H1 (cell line): ENCODE measurements at regions not wholly inside any gene's neighbourhood (a gene's known extent, or its start where the extent isn't known, plus 50 kb on each side); places are given as distances from the start of the nearest gene placed in this dataset.

Experiments used
- CTCF ChIA-PET: fragments of 300-600 bp; sonication (Branson Sonifier 250); formaldehyde crosslinking; loops from one replicate; lab custom pipeline; 2021; ENCODE audit not compliant: partially characterized antibody; lab: Charles Lee
- POLR2A ChIA-PET: fragments of 300-600 bp; sonication (Branson Sonifier 250); formaldehyde crosslinking; loops from one replicate; lab custom pipeline; 2021; ENCODE audit warnings: inconsistent platforms; ENCODE audit not compliant: partially characterized antibody; lab: Charles Lee
- DNase-seq, 2 experiments: peaks; one replicate each; pipeline versions ENCODE4 v3.0.0 to v3.0.0-alpha.2; 2010 to 2022; ENCODE audit warnings: low spot score in 2 of 2, low read depth in 1 of 2, mixed read lengths in 1 of 2
- FAIRE-seq: peaks from 2 replicates; lab custom pipeline; 2011; peaks lifted over from hg19 to GRCh38; lab: Jason Lieb, UNC
- H2AFZ ChIP-seq: 2 replicates; pipeline ENCODE4 v1.8.1; 2012; ENCODE audit warnings: low read length, inconsistent platforms
- H2AK5ac ChIP-seq: 2 replicates; pipeline ENCODE4 v1.6.1; 2013; ENCODE audit warnings: low read depth, low read length
- H2BK120ac ChIP-seq: replicated peaks from 2 replicates; pipeline ENCODE3; 2013; ENCODE audit warnings: low read depth, low read length, inconsistent platforms
- H2BK12ac ChIP-seq: 2 replicates; pipeline ENCODE4 v1.6.1; 2013; ENCODE audit warnings: low read depth, low read length
- H2BK15ac ChIP-seq: 2 replicates; pipeline ENCODE4 v1.6.1; 2013; ENCODE audit warnings: low read length
- H2BK20ac ChIP-seq: 2 replicates; pipeline ENCODE4 v1.6.1; 2013; ENCODE audit warnings: low read length
- H2BK5ac ChIP-seq: 2 replicates; pipeline ENCODE4 v1.6.1; 2013; ENCODE audit warnings: low read depth, low read length
- H3K14ac ChIP-seq: 2 replicates; pipeline ENCODE4 v1.6.1; 2013; ENCODE audit warnings: inconsistent platforms; ENCODE audit not compliant: insufficient read length
- H3K18ac ChIP-seq: 2 replicates; pipeline ENCODE4 v1.6.1; 2013; ENCODE audit warnings: low read length; ENCODE audit errors: extremely low read depth
- H3K23ac ChIP-seq: 2 replicates; pipeline ENCODE4 v1.6.1; 2013; ENCODE audit warnings: inconsistent platforms; ENCODE audit not compliant: insufficient read length
- H3K23me2 ChIP-seq: 2 replicates; pipeline ENCODE4 v1.6.1; 2013; ENCODE audit warnings: low read depth, low read length
- H3K27ac ChIP-seq: 2 replicates; pipeline ENCODE4 v1.6.1; 2011; ENCODE audit warnings: low read depth, low read length, inconsistent platforms
- H3K27me3 ChIP-seq, 4 experiments: replicated peaks in 1 of 4; 1 replicate in 1 of 4; 2 replicates in 3 of 4; pipeline versions ENCODE4 v1.6.1 to v1.8.1; 2011 to 2013; ENCODE audit warnings: low read length in 3 of 4, mild to moderate bottlenecking in 3 of 4, inconsistent platforms in 2 of 4, mixed read lengths in 2 of 4, moderate library complexity in 1 of 4; ENCODE audit not compliant: control insufficient read depth in 3 of 4, insufficient read depth in 3 of 4; ENCODE audit errors: extremely low read depth in 1 of 4
- H3K36me3 ChIP-seq, 4 experiments: 2 replicates each; pipeline versions ENCODE4 v1.6.1 to v1.8.1; 2011 to 2013; ENCODE audit warnings: mild to moderate bottlenecking in 4 of 4, low read length in 3 of 4, moderate library complexity in 2 of 4, control low read depth in 1 of 4, inconsistent platforms in 1 of 4; ENCODE audit not compliant: insufficient read depth in 4 of 4, control insufficient read depth in 2 of 4
- H3K4ac ChIP-seq: replicated peaks from 2 replicates; pipeline ENCODE3; 2013; ENCODE audit warnings: low read length, low read depth, mixed read lengths, inconsistent platforms; ENCODE audit not compliant: insufficient read length
- H3K4me1 ChIP-seq, 4 experiments: replicated peaks in 1 of 4; 1 replicate in 1 of 4; 2 replicates in 3 of 4; pipeline versions ENCODE4 v1.6.1 to v1.8.1; 2011 to 2013; ENCODE audit warnings: low read length in 3 of 4, inconsistent platforms in 2 of 4, mixed read lengths in 1 of 4; ENCODE audit not compliant: insufficient read depth in 4 of 4, control insufficient read depth in 3 of 4
- H3K4me2 ChIP-seq, 2 experiments: 2 replicates each; pipeline versions ENCODE4 v1.6.1 to v1.8.1; 2011 to 2013; ENCODE audit warnings: low read depth in 2 of 2, low read length in 2 of 2, control low read depth in 1 of 2, inconsistent platforms in 1 of 2, mild to moderate bottlenecking in 1 of 2; ENCODE audit not compliant: insufficient read depth in 1 of 2
- H3K4me3 ChIP-seq, 4 experiments: fragments of 200-600, 300-600 bp in 1 of 4; sonication (generic), shearing (Covaris generic), sonication (Bioruptor Twin) in 1 of 4; 2 replicates each; pipeline versions ENCODE4 v1.5.1 to v1.8.1; 2011 to 2016; ENCODE audit warnings: low read length in 4 of 4, low read depth in 3 of 4, control low read depth in 2 of 4, inconsistent platforms in 2 of 4, mild to moderate bottlenecking in 2 of 4, mixed read lengths in 1 of 4, moderate library complexity in 1 of 4; ENCODE audit not compliant: insufficient read depth in 2 of 4; ENCODE audit errors: extremely low read depth in 1 of 4
- H3K56ac ChIP-seq: replicated peaks from 2 replicates; pipeline ENCODE3; 2013; ENCODE audit warnings: low read depth, mild to moderate bottlenecking, mixed read lengths, low read length, inconsistent platforms; ENCODE audit not compliant: insufficient read length
- H3K79me1 ChIP-seq: 2 replicates; pipeline ENCODE4 v1.6.1; 2013; ENCODE audit warnings: low read depth, low read length, control low read depth
- H3K79me2 ChIP-seq, 2 experiments: 2 replicates each; pipeline versions ENCODE4 v1.6.1 to v1.8.1; 2012 to 2013; ENCODE audit warnings: low read length in 2 of 2, mild to moderate bottlenecking in 2 of 2, inconsistent platforms in 1 of 2; ENCODE audit not compliant: insufficient read depth in 2 of 2, control insufficient read depth in 1 of 2
- H3K9ac ChIP-seq, 4 experiments: replicated peaks in 1 of 4; 1 replicate in 1 of 4; 2 replicates in 3 of 4; pipeline versions ENCODE4 v1.6.1 to v1.8.1; 2011 to 2013; ENCODE audit warnings: low read depth in 3 of 4, low read length in 3 of 4, control low read depth in 2 of 4, mild to moderate bottlenecking in 2 of 4, moderate library complexity in 2 of 4, inconsistent platforms in 1 of 4; ENCODE audit errors: extremely low read depth in 1 of 4
- H3K9me3 ChIP-seq, 2 experiments: 2 replicates each; pipeline versions ENCODE4 v1.6.1 to v1.8.1; 2012 to 2013; ENCODE audit warnings: mild to moderate bottlenecking in 2 of 2, moderate library complexity in 2 of 2, control low read depth in 1 of 2, inconsistent platforms in 1 of 2, low read depth in 1 of 2, low read length in 1 of 2, mixed read lengths in 1 of 2; ENCODE audit not compliant: insufficient read depth in 2 of 2
- H4K20me1 ChIP-seq, 2 experiments: replicated peaks in 1 of 2; 2 replicates each; pipeline versions ENCODE3 to v1.8.1; 2011 to 2013; ENCODE audit warnings: inconsistent platforms in 2 of 2, low read length in 2 of 2, mild to moderate bottlenecking in 1 of 2; ENCODE audit not compliant: insufficient read depth in 2 of 2, control insufficient read depth in 1 of 2
- H4K5ac ChIP-seq: 2 replicates; pipeline ENCODE4 v1.6.1; 2013; ENCODE audit warnings: low read length, low read depth, mixed read lengths, inconsistent platforms; ENCODE audit not compliant: insufficient read length
- H4K8ac ChIP-seq: 2 replicates; pipeline ENCODE4 v1.8.0; 2013; ENCODE audit warnings: mild to moderate bottlenecking, moderate library complexity, low read length, inconsistent platforms; ENCODE audit not compliant: insufficient read depth; ENCODE audit errors: extremely low read depth
- H4K91ac ChIP-seq: replicated peaks from 2 replicates; pipeline ENCODE3; 2013; ENCODE audit warnings: low read length, mixed read lengths, inconsistent platforms; ENCODE audit not compliant: insufficient read length
- GABPA ChIP-seq: IDR thresholded peaks from 2 replicates; pipeline ENCODE4 v1.6.1; 2011; ENCODE audit warnings: mild to moderate bottlenecking, low read length, moderate library complexity, borderline replicate concordance; ENCODE audit not compliant: insufficient read depth
- RAD21 ChIP-seq, 2 experiments: IDR thresholded peaks in 1 of 2; conservative IDR thresholded peaks in 1 of 2; 2 replicates each; pipeline ENCODE4 v1.6.1; 2011; ENCODE audit warnings: low read depth in 2 of 2, low read length in 2 of 2, improper control_type of control experiment in 1 of 2, inconsistent platforms in 1 of 2, mild to moderate bottlenecking in 1 of 2, moderate library complexity in 1 of 2
- WGBS, 2 experiments: shearing (Covaris generic) in 1 of 2; methylation state at CpG; one replicate each; pipeline versions ENCODE4 v1.1.6 to v1.1.7; 2013 to 2015; ENCODE audit warnings: low lambda C conversion rate in 2 of 2, mixed read lengths in 2 of 2, inconsistent platforms in 1 of 2, low coverage in 1 of 2, missing lambda C conversion rate in 1 of 2; ENCODE audit not compliant: insufficient replicate concordance in 2 of 2, insufficient coverage in 1 of 2, insufficient read length in 1 of 2; ENCODE audit errors: extremely low coverage in 1 of 2, missing lambda C conversion rate in 1 of 2; 5-methylcytosine and 5-hydroxymethylcytosine counted together

DNA sequence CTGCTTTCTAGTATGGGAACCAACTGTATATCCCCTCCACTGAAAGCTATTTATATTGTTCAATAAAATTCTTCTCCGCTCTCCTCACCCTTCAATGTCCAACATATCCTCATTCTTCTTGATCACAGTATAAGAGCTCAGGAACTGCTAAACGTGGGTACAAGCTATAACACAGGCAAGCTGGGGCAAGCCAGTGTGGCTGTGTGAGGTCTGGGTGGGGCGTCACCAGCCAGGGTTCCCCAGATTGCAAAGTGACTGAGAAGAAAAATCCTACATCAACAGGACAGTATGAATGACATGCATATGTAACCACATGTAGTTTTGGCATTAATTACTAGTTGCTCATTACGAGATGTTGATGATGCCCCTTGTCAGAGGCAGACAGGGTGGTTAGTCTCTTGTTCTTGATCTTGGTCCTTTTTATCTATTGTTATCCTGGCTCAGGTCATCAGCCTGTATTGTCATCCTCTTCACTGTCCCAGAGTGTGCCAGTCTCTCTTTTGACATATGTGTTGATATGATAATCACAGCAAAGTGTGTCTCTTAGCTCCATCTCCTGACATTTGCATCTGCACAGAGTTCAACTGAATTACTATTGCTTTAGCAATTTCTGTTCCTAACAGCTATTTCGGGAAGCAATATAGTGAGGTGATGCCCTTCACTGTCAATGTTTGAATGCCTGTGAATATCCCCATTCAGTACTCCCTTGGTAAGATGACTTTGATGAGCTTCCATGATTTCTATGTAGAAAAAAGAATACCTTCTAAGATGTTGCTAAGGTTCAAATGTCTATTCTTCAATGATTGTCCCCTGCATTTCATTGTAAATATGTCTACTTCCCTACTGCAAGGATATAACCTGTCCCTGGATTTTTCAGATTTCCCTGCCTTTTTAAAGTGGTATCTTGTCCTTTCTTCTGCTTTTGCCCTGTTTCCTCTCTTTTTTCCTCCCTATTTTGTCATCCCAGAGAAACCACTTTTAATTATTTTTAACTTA, 140.3 kb downstream of the MAT2B start:
- no peak overlapping the region for H3K14ac ChIP-seq
- no peaks in the 10 kb centered on the region for H3K79me2 ChIP-seq
- H4K5ac ChIP-seq, result no peak overlapping the region
- H3K27ac ChIP-seq, result no peak overlapping the region
- no peaks in the 10 kb centered on the region for H3K36me3 ChIP-seq
- H3K9me3 ChIP-seq, result no peaks in the 10 kb centered on the region
- no peak overlapping the region for H4K91ac ChIP-seq
- ChIA-PET CTCF (interaction anchor here (0.6 to 1.3 kb wide), 2 partner anchors 29 to 39 kb away, joined by 3 read pairs; no protein-coding TSS in a partner anchor), POLR2A (interaction anchor here (1.2 kb wide), 1 partner anchor 14 kb away, joined by 3 read pairs; no protein-coding TSS in a partner anchor)
- no peak overlapping the region; the same call in 1 of the 2 replicates for H4K8ac ChIP-seq
- H3K23ac ChIP-seq, result no peak overlapping the region
- FAIRE-seq, result no peak
- H2BK20ac ChIP-seq, result no peak overlapping the region
- no peak overlapping the region for H3K4me3 ChIP-seq
- no peaks in the 10 kb centered on the region for H3K4me1 ChIP-seq
- no peak overlapping the region for H2AK5ac ChIP-seq
- no peak overlapping the region for H2BK5ac ChIP-seq
- H2BK15ac ChIP-seq, result no peak overlapping the region
- no peak overlapping the region for H3K56ac ChIP-seq
- no peak overlapping the region for H3K4ac ChIP-seq
- H3K18ac ChIP-seq, result no peak overlapping the region
- H3K27me3 ChIP-seq, result no peaks in the 10 kb centered on the region
- no peaks in the 10 kb centered on the region for H3K23me2 ChIP-seq
- H2BK12ac ChIP-seq, result no peak overlapping the region
- no peaks in the 10 kb centered on the region for H3K79me1 ChIP-seq
- DNase-seq, result no peak
- no peak overlapping the region for H2BK120ac ChIP-seq
- no peak overlapping the region for H2AFZ ChIP-seq
- H4K20me1 ChIP-seq, result no peaks in the 10 kb centered on the region
- WGBS, 2 experiments, result 96% methylated on average over 5 of the region's 5 CpGs; no CpG with 5 or more reads in 1 of the 2 experiments
- no peak overlapping the region for H3K4me2 ChIP-seq
- no peak overlapping the region for H3K9ac ChIP-seq
- no peak for TF ChIP-seq RAD21 (IDR thresholded peaks at IDR 0.05 in 1 of 2, conservative IDR thresholded peaks at IDR 0.05 in 1 of 2; ENCODE audit: low read depth in 2 of 2, low read length in 2 of 2)
- no peak for TF ChIP-seq GABPA
